Muscle of leg (tissue), 3 donors: ENCODE measurements at regions not wholly inside any gene's neighbourhood (a gene's known extent, or its start where the extent isn't known, plus 50 kb on each side); places are given as distances from the start of the nearest gene placed in this dataset.
"Not testable (repeated sequence)": the region's sequence is repeated elsewhere in the genome, so short reads cannot be mapped to it uniquely, and the experiment has no call there.

ENCODE experiments used
- DNase-seq: peaks from one replicate; pipeline ENCODE4 v3.0.0; 2013
- H3K27ac ChIP-seq: one replicate; pipeline ENCODE4 v1.5.1; 2013; ENCODE audit warnings: mild to moderate bottlenecking, low read length, control low read depth
- H3K27me3 ChIP-seq: one replicate; pipeline ENCODE4 v1.6.1; 2013; ENCODE audit warnings: low read length; ENCODE audit not compliant: control insufficient read depth, insufficient read depth
- H3K36me3 ChIP-seq: one replicate; pipeline ENCODE4 v1.6.1; 2013; ENCODE audit warnings: low read length; ENCODE audit not compliant: control insufficient read depth, insufficient read depth
- H3K4me1 ChIP-seq: one replicate; pipeline ENCODE4 v1.6.1; 2013; ENCODE audit warnings: low read length; ENCODE audit not compliant: control insufficient read depth, insufficient read depth
- H3K4me3 ChIP-seq: one replicate; pipeline ENCODE4 v1.5.1; 2013; ENCODE audit warnings: low read length, control low read depth
- H3K9me3 ChIP-seq: replicated peaks from 2 replicates; pipeline ENCODE4 v1.6.1; 2013; ENCODE audit warnings: low read depth, low read length; ENCODE audit not compliant: control insufficient read depth
- WGBS: methylation state at CpG from one replicate; pipeline ENCODE4 v1.1.5; 2013; ENCODE audit warnings: missing lambda C conversion rate; ENCODE audit not compliant: insufficient coverage; 5-methylcytosine and 5-hydroxymethylcytosine counted together

DNA sequence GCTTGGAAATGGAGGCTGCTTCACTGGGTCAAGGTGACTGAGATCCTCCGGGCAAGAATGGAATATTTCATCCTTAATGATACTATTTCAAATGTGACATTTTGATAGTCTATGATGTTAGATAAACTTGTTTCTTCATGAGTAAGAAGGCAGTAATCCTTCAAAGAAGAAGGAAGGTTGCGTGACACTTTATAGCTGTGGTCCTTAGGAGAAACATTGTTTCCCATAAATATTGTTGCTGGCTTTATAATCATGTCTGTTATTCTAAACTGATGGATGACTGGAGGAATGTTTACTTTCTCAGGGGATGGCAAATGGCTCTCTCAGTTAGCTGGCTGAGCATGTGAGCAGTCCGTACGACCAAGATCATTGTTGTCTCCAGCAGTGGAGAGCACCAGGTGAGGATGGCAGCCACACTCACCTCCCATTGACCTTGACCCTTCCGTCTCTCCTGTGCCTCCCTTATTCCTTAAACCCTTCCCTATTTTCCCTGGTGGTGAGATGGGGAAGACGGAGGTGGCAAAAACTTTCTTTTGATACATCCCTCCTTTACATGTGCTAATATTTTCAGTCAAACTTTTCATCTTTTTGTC, 171.2 kb upstream of the OLIG3 start:
- Histone ChIP-seq H3K4me3 (no peak overlapping the region), H3K4me1 (no peaks in the 10 kb centered on the region), H3K27me3 (no peaks in the 10 kb centered on the region), H3K9me3 (no peaks in the 10 kb centered on the region), H3K27ac (no peak overlapping the region), H3K36me3 (no peaks in the 10 kb centered on the region)
- DNase-seq: no peak
- WGBS: 37% methylated on average over 3 of the region's 6 CpGs

DNA sequence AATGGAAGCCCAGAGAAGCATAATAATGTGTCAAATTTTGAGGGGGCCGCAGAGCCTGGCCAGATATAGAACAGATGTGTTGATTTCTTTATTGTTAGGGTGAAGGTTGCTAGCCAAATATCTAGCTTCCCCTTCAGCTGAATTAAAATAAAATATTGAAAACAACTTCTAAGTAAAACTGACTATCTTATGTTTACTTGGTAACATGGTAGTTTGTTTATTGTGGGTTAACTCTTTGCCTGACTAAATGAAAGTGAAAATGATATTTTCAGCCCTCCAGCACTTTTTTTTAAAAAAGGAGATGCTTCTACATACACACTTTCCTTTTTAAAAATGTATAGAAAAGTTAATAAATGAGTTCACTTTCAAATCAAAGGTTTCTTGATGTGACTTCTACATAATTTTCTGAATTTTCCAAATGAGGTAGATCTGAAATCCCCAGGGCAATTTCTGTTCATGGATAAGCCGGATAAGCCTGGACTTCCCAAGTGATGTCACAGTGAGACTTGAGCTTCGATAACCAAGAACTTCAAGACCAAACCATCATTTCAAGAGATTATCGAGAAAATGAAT, 172.1 kb upstream of the OLIG3 start:
- WGBS: no CpG with 5 or more reads among the region's 4 CpGs
- H3K36me3 ChIP-seq: no peaks in the 10 kb centered on the region
- H3K4me3 ChIP-seq: no peak overlapping the region
- no peaks in the 10 kb centered on the region for H3K27me3 ChIP-seq
- no peak overlapping the region for H3K27ac ChIP-seq
- H3K4me1 ChIP-seq: no peaks in the 10 kb centered on the region
- no peaks in the 10 kb centered on the region for H3K9me3 ChIP-seq
- DNase-seq: no peak

GRCh38 chr6:137673603-137674002, 179.4 kb upstream of the OLIG3 start:
- Histone ChIP-seq H3K27me3 (no peaks in the 10 kb centered on the region), H3K4me3 (no peak overlapping the region), H3K9me3 (no peaks in the 10 kb centered on the region), H3K4me1 (no peaks in the 10 kb centered on the region), H3K27ac (no peak overlapping the region), H3K36me3 (no peaks in the 10 kb centered on the region)
- WGBS: no CpG with 5 or more reads among the region's 3 CpGs
- DNase-seq: no peak

DNA sequence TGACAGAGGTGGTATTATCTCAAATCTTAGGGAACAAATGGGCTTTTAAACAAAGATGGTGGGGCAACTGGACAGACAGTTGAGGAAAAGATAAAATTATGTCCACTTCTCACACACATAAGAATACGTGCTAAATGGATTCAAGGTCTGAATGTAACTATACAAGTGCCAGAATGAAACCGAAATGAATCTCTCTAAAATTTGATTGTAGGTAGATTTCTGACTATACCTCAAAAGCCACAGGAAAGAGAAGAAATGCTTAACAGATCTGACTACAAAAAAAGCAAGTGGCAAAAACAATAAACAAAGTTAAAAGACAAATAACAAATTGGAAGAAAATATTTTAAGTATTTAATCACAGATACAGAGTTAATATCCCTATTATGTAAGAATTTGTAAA, 182.7 kb upstream of the OLIG3 start:
- WGBS: no CpG with 5 or more reads among the region's 2 CpGs
- Histone ChIP-seq H3K27me3 (no peaks in the 10 kb centered on the region), H3K4me3 (no peak overlapping the region), H3K4me1 (no peaks in the 10 kb centered on the region), H3K27ac (no peak overlapping the region), H3K9me3 (no peaks in the 10 kb centered on the region), H3K36me3 (no peaks in the 10 kb centered on the region)
- DNase-seq: no peak

GRCh38 chr6:137677709-137678108, 183.5 kb upstream of the OLIG3 start:
- WGBS: 50% methylated on average over 2 of the region's 5 CpGs
- Histone ChIP-seq H3K27ac (no peak overlapping the region), H3K9me3 (no peaks in the 10 kb centered on the region), H3K36me3 (no peaks in the 10 kb centered on the region), H3K4me1 (no peaks in the 10 kb centered on the region), H3K27me3 (no peaks in the 10 kb centered on the region), H3K4me3 (no peak overlapping the region)
- peak; percentile 12 for DNase-seq

GRCh38 chr6:137678451-137678850, 184.3 kb upstream of the OLIG3 start:
- no peak for DNase-seq
- 82% methylated on average over 2 of the region's 2 CpGs for WGBS
- no peaks in the 10 kb centered on the region for H3K9me3 ChIP-seq
- H3K36me3 ChIP-seq: no peaks in the 10 kb centered on the region
- H3K4me1 ChIP-seq: no peaks in the 10 kb centered on the region
- H3K27ac ChIP-seq: no peak overlapping the region
- H3K27me3 ChIP-seq: no peaks in the 10 kb centered on the region
- no peak overlapping the region for H3K4me3 ChIP-seq

DNA sequence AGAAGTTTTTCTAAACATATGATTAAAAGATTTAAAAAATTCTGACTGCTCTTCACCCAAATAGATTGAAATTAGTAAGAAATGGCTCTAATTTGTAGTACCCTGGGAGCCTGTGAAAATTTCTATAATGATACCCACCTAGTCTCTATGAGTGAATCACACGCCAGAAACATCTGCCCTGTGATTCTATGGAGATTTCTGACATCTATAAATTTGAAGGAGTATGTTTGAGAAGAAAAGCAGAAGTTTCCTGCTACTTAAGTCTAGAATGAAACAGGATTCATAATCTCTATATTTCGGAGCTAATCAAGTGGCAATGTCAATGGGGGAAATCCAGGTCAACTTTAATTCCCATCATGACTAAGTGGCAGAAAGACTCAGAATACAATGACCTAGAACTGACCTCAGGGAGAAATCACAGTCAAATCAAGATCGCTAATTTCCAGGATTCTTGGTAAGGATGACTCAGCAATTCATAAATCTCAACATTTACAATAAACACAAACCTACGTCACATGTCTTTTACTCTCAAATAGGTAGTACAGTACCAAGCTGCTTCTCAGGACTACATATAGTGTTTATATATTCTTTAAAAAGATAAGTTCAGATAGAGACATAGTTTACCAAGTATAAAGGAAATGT, 186.2 kb upstream of the TNFAIP3 start:
- Histone ChIP-seq H3K36me3 (no peaks in the 10 kb centered on the region), H3K4me1 (no peaks in the 10 kb centered on the region), H3K27me3 (no peaks in the 10 kb centered on the region), H3K27ac (no peak overlapping the region), H3K4me3 (no peak overlapping the region), H3K9me3 (no peaks in the 10 kb centered on the region)
- no CpG with 5 or more reads among the region's 4 CpGs for WGBS
- no peak for DNase-seq

GRCh38 chr6:137681445-137682009, 185.5 kb upstream of the TNFAIP3 start:
- WGBS: 69% methylated on average over 3 of the region's 4 CpGs
- Histone ChIP-seq H3K27me3 (no peaks in the 10 kb centered on the region), H3K4me1 (no peaks in the 10 kb centered on the region), H3K4me3 (no peak overlapping the region), H3K36me3 (no peaks in the 10 kb centered on the region), H3K27ac (no peak overlapping the region), H3K9me3 (no peaks in the 10 kb centered on the region)
- no peak for DNase-seq

DNA sequence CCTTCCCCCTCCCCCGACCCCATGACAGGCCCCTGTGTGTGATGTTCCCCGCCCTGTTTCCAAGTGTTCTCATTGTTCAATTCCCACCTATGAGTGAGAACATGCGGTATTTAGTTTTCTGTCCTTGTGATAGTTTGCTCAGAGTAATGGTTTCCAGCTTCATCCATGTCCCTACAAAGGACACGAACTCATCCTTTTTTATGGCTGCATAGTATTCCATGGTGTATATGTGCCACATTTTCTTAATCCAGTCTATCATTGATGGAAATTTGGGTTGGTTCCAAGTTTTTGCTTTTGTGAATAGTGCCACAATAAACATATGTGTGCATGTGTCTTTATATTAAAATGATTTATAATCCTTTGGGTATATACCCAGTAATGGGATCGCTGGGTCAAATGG, 184.4 kb upstream of the TNFAIP3 start:
- not testable (repeated sequence) for DNase-seq, H3K27me3 ChIP-seq, H3K9me3 ChIP-seq, H3K4me1 ChIP-seq, H3K27ac ChIP-seq, H3K36me3 ChIP-seq, H3K4me3 ChIP-seq
- WGBS: no CpG with 5 or more reads among the region's 5 CpGs

DNA sequence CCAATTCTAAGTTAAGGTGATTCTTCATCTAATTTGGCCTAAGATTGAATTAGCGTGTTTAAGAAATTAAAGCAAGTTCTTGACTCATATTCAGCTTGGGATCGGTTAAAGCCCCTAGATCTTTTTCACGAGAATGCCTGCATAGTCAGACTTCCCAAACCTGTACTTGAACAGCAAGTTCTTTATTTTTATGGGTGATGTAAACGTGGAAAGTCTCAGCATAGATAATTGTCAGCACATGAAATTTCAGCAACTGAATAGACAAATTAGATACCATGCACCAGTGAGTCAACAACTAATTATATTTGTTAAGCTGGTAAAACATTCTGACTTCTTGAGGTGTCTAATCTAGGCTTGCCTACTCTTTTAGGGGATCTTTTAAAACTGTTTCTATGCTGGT, 183.1 kb upstream of the TNFAIP3 start:
- no peaks in the 10 kb centered on the region for H3K27me3 ChIP-seq
- H3K9me3 ChIP-seq: no peaks in the 10 kb centered on the region
- no peak for DNase-seq
- no CpG with 5 or more reads among the region's 4 CpGs for WGBS
- no peaks in the 10 kb centered on the region for H3K4me1 ChIP-seq
- H3K36me3 ChIP-seq: no peaks in the 10 kb centered on the region
- no peak overlapping the region for H3K27ac ChIP-seq
- H3K4me3 ChIP-seq: no peak overlapping the region
